ENCODE measurements at regions not wholly inside any gene's neighbourhood (a gene's known extent, or its start where the extent isn't known, plus 50 kb on each side); places are given as distances from the start of the nearest gene placed in this dataset.

DNA sequence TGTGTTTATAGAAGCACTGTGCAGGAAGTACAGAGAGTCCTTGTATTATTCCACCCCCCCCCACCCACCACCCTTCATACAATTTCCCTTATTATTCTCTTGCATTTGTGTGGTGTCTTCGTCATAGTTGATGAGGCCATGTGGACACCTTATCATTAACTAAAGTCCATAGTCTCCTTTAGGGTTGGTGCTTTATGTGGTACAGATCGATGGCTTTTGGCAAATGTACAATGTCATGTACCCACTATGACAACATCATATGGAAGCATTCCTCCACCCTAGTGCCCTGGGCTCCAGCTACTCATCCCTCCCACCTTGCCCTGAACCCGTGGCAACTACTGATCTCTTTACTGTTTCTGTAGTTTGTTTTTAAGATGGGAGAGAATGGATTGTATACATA, 93.8 kb upstream of the HDAC4 start:
- TF ChIP-seq POLR2AphosphoS5 (IDR thresholded peaks at IDR 0.05; ENCODE audit: low read depth) (no peak), GABPA (IDR thresholded peaks at IDR 0.05; ENCODE audit: low read depth) (no peak), SPI1 (IDR thresholded peaks at IDR 0.05; ENCODE audit: borderline replicate concordance, low read depth) (no peak)
- TF ChIP-seq, protein P1, sequence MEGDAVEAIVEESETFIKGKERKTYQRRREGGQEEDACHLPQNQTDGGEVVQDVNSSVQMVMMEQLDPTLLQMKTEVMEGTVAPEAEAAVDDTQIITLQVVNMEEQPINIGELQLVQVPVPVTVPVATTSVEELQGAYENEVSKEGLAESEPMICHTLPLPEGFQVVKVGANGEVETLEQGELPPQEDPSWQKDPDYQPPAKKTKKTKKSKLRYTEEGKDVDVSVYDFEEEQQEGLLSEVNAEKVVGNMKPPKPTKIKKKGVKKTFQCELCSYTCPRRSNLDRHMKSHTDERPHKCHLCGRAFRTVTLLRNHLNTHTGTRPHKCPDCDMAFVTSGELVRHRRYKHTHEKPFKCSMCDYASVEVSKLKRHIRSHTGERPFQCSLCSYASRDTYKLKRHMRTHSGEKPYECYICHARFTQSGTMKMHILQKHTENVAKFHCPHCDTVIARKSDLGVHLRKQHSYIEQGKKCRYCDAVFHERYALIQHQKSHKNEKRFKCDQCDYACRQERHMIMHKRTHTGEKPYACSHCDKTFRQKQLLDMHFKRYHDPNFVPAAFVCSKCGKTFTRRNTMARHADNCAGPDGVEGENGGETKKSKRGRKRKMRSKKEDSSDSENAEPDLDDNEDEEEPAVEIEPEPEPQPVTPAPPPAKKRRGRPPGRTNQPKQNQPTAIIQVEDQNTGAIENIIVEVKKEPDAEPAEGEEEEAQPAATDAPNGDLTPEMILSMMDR (IDR thresholded peaks at IDR 0.05; ENCODE audit: insufficient read depth, low read length) = no peak
- TF ChIP-seq, protein P2, sequence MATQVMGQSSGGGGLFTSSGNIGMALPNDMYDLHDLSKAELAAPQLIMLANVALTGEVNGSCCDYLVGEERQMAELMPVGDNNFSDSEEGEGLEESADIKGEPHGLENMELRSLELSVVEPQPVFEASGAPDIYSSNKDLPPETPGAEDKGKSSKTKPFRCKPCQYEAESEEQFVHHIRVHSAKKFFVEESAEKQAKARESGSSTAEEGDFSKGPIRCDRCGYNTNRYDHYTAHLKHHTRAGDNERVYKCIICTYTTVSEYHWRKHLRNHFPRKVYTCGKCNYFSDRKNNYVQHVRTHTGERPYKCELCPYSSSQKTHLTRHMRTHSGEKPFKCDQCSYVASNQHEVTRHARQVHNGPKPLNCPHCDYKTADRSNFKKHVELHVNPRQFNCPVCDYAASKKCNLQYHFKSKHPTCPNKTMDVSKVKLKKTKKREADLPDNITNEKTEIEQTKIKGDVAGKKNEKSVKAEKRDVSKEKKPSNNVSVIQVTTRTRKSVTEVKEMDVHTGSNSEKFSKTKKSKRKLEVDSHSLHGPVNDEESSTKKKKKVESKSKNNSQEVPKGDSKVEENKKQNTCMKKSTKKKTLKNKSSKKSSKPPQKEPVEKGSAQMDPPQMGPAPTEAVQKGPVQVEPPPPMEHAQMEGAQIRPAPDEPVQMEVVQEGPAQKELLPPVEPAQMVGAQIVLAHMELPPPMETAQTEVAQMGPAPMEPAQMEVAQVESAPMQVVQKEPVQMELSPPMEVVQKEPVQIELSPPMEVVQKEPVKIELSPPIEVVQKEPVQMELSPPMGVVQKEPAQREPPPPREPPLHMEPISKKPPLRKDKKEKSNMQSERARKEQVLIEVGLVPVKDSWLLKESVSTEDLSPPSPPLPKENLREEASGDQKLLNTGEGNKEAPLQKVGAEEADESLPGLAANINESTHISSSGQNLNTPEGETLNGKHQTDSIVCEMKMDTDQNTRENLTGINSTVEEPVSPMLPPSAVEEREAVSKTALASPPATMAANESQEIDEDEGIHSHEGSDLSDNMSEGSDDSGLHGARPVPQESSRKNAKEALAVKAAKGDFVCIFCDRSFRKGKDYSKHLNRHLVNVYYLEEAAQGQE (IDR thresholded peaks at IDR 0.05; ENCODE audit: insufficient replicate concordance, low read depth) = no peak
